ENCODE measurements at regions not wholly inside any gene's neighbourhood (a gene's known extent, or its start where the extent isn't known, plus 50 kb on each side); places are given as distances from the start of the nearest gene placed in this dataset.

GRCh38 chrX:13415509-13415908 lies 95.7 kb upstream of the ATXN3L start:
- no peak for FAIRE-seq

GRCh38 chrX:13414006-13414647 lies 94.3 kb upstream of the ATXN3L start:
- 11% methylated on average over 6 of the region's 8 CpGs for WGBS (ENCODE audit: low lambda C conversion rate)
- H3K27ac ChIP-seq (ENCODE audit: extremely low read length, insufficient read depth, low read length) = no peak overlapping the region
- no peak overlapping the region for H3K4me2 ChIP-seq (ENCODE audit: low read depth, low read length)
- H3K79me2 ChIP-seq (ENCODE audit: insufficient read depth, low read length) = no peaks in the 10 kb centered on the region
- H2AFZ ChIP-seq (ENCODE audit: low read length) = no peak overlapping the region
- no peaks in the 10 kb centered on the region for H3K36me3 ChIP-seq (replicated peaks in 1 of 2; ENCODE audit: control insufficient read depth in 1 of 2, insufficient read depth in 2 of 2, low read length in 2 of 2)
- FAIRE-seq (no peak), ATAC-seq (no peak), DNase-seq (ENCODE audit: low spot score) (no peak)
- no peak overlapping the region for H3K9ac ChIP-seq (ENCODE audit: insufficient read depth, low read depth, low read length)
- TF ChIP-seq RBM22 (optimal IDR thresholded peaks at IDR 0.05; ENCODE audit: low read length) (no peak), TSC22D2 (CRISPR knock-in tag; IDR thresholded peaks at IDR 0.05; ENCODE audit: borderline replicate concordance) (no peak), ZNF644 (CRISPR knock-in tag; IDR thresholded peaks at IDR 0.05; ENCODE audit: low read depth) (no peak), ZNF333 (CRISPR knock-in tag; IDR thresholded peaks at IDR 0.05; ENCODE audit: borderline replicate concordance) (no peak), EHMT2 (IDR thresholded peaks at IDR 0.05; ENCODE audit: borderline replicate concordance, low read depth, low read length) (no peak), THAP7 (CRISPR knock-in tag; IDR thresholded peaks at IDR 0.05) (no peak)
- BruUV-seq (replicated peaks) = no TSS peak
- H3K4me3 ChIP-seq (replicated peaks in 1 of 3; ENCODE audit: insufficient read depth in 1 of 3, low read depth in 2 of 3, low read length in 3 of 3) = no peak overlapping the region
- ChIA-PET CTCF (ENCODE audit: low intra/inter-chr PET ratio, low total read pairs) (no interaction called here), POLR2A (no interaction called here)
- intact Hi-C loops (cut with micrococcal nuclease; ENCODE audit: unreplicated experiment) = no loop called here
- H4K20me1 ChIP-seq (ENCODE audit: insufficient read depth, low read length) = no peaks in the 10 kb centered on the region
- H3K27me3 ChIP-seq (ENCODE audit: control insufficient read depth in 1 of 2, insufficient read depth in 2 of 2, low read length in 2 of 2) = no peaks in the 10 kb centered on the region
- in situ Hi-C loops (cut with HindIII; ENCODE audit: extremely low pct_ligation_motif_present, low pct_unique_long_range_greater_than_20kb) = no loop called here
- no peaks in the 10 kb centered on the region for H3K9me3 ChIP-seq (ENCODE audit: low read length)
- H3K4me1 ChIP-seq (ENCODE audit: insufficient read depth, low read length) = no peaks in the 10 kb centered on the region

More at GRCh38 chrX:13415509-13415908, 95.7 kb upstream of the ATXN3L start:
- WGBS (ENCODE audit: low lambda C conversion rate) = 11% methylated on average over 7 of the region's 7 CpGs
- Histone ChIP-seq H2AFZ (ENCODE audit: low read length) (no peak overlapping the region), H3K4me1 (ENCODE audit: insufficient read depth, low read length) (no peaks in the 10 kb centered on the region), H3K79me2 (ENCODE audit: insufficient read depth, low read length) (no peaks in the 10 kb centered on the region), H3K27me3 (ENCODE audit: control insufficient read depth in 1 of 2, insufficient read depth in 2 of 2, low read length in 2 of 2) (no peaks in the 10 kb centered on the region), H3K9ac (ENCODE audit: insufficient read depth, low read depth, low read length) (no peak overlapping the region), H4K20me1 (ENCODE audit: insufficient read depth, low read length) (no peaks in the 10 kb centered on the region), H3K9me3 (ENCODE audit: low read length) (no peaks in the 10 kb centered on the region), H3K4me2 (ENCODE audit: low read depth, low read length) (no peak overlapping the region), H3K4me3 (replicated peaks in 1 of 3; ENCODE audit: insufficient read depth in 1 of 3, low read depth in 2 of 3, low read length in 3 of 3) (no peak overlapping the region), H3K27ac (ENCODE audit: extremely low read length, insufficient read depth, low read length) (no peak overlapping the region), H3K36me3 (replicated peaks in 1 of 2; ENCODE audit: control insufficient read depth in 1 of 2, insufficient read depth in 2 of 2, low read length in 2 of 2) (no peaks in the 10 kb centered on the region)
- BruUV-seq (replicated peaks) = no TSS peak
- ChIA-PET POLR2A (no interaction called here), CTCF (ENCODE audit: low intra/inter-chr PET ratio, low total read pairs) (no interaction called here)
- DNase-seq (ENCODE audit: low spot score) (no peak), ATAC-seq (no peak)
- intact Hi-C loops (cut with micrococcal nuclease; ENCODE audit: unreplicated experiment) (no loop called here), in situ Hi-C loops (cut with HindIII; ENCODE audit: extremely low pct_ligation_motif_present, low pct_unique_long_range_greater_than_20kb) (no loop called here)
- no peak for TF ChIP-seq RFXANK (CRISPR knock-in tag; IDR thresholded peaks at IDR 0.05)
- no peak for TF ChIP-seq POLR2AphosphoS5 (IDR thresholded peaks at IDR 0.05; ENCODE audit: low read depth, low read length)
- no peak for TF ChIP-seq ELF1 (CRISPR knock-in tag; IDR thresholded peaks at IDR 0.05)
- TF ChIP-seq ETV5 (CRISPR knock-in tag; IDR thresholded peaks at IDR 0.05; ENCODE audit: borderline replicate concordance) = no peak

Data from HepG2 (cell line).